ENCODE measurements at regions not wholly inside any gene's neighbourhood (a gene's known extent, or its start where the extent isn't known, plus 50 kb on each side); places are given as distances from the start of the nearest gene placed in this dataset.

- H3K9ac ChIP-seq, result no peak overlapping the region
- no peak overlapping the region for H3K4me2 ChIP-seq (ENCODE audit: low read length)
- no peak for TF ChIP-seq CTCF (IDR thresholded peaks at IDR 0.05)
- no peak overlapping the region for H3K4me3 ChIP-seq (ENCODE audit: low read depth, low read length)
- H3K9me3 ChIP-seq (ENCODE audit: control insufficient read depth, low read length), result no peaks in the 10 kb centered on the region
- no peaks in the 10 kb centered on the region for H3K27me3 ChIP-seq (ENCODE audit: control insufficient read depth, insufficient read depth, low read length)
- H3K79me2 ChIP-seq, result no peaks in the 10 kb centered on the region
- H3K36me3 ChIP-seq (ENCODE audit: control insufficient read depth, insufficient read depth, low read length), result no peaks in the 10 kb centered on the region
- H3K27ac ChIP-seq, result no peak overlapping the region
- no peak overlapping the region for H2AFZ ChIP-seq
- H3K4me1 ChIP-seq, result no peaks in the 10 kb centered on the region
Measured at GRCh38 chr4:30801876-30802275, 81.7 kb downstream of the PCDH7 start.

- H3K79me2 ChIP-seq, result no peaks in the 10 kb centered on the region
- no peaks in the 10 kb centered on the region for H3K9me3 ChIP-seq (ENCODE audit: control insufficient read depth, low read length)
- H3K36me3 ChIP-seq (ENCODE audit: control insufficient read depth, insufficient read depth, low read length), result no peaks in the 10 kb centered on the region
- H3K27me3 ChIP-seq (ENCODE audit: control insufficient read depth, insufficient read depth, low read length), result no peaks in the 10 kb centered on the region
- H3K4me2 ChIP-seq (ENCODE audit: low read length), result no peak overlapping the region
- no peak overlapping the region for H3K9ac ChIP-seq
- no peak overlapping the region for H2AFZ ChIP-seq
- H3K27ac ChIP-seq, result no peak overlapping the region
- TF ChIP-seq CTCF (IDR thresholded peaks at IDR 0.05), result no peak
- no peak overlapping the region for H3K4me3 ChIP-seq (ENCODE audit: low read depth, low read length)
- no peaks in the 10 kb centered on the region for H3K4me1 ChIP-seq
Measured at GRCh38 chr4:30802622-30803323, 82.6 kb downstream of the PCDH7 start.

- no peak for TF ChIP-seq CTCF (IDR thresholded peaks at IDR 0.05)
- Histone ChIP-seq H2AFZ (no peak overlapping the region), H3K4me2 (ENCODE audit: low read length) (no peak overlapping the region), H3K27ac (no peak overlapping the region), H3K79me2 (no peaks in the 10 kb centered on the region), H3K27me3 (ENCODE audit: control insufficient read depth, insufficient read depth, low read length) (no peaks in the 10 kb centered on the region), H3K4me3 (ENCODE audit: low read depth, low read length) (no peak overlapping the region), H3K9me3 (ENCODE audit: control insufficient read depth, low read length) (no peaks in the 10 kb centered on the region), H3K9ac (no peak overlapping the region), H3K4me1 (no peaks in the 10 kb centered on the region), H3K36me3 (ENCODE audit: control insufficient read depth, insufficient read depth, low read length) (no peaks in the 10 kb centered on the region)
Measured at GRCh38 chr4:30808276-30808675, 88.1 kb downstream of the PCDH7 start.

DNA sequence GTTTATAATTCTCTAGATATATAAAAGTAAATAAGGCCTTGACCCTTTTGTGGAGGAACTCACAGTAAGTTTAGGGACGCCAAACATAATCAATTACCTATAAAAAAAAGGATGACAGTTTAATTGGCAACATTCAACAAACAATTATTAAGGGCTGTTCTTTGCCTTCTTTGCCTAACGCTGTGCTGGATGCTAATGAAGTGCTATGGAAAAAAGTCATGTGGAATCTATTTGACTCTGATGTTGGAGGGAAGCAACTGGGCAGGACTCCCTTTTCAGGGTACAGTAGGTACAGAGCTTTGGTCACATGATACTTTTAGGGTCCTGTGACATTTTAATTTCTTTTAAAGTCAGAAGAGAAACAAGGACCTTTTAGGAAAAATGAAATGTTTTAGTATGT is 91.1 kb downstream of the PCDH7 start:
- no peak for TF ChIP-seq CTCF (IDR thresholded peaks at IDR 0.05)
- Histone ChIP-seq H3K36me3 (ENCODE audit: control insufficient read depth, insufficient read depth, low read length) (no peaks in the 10 kb centered on the region), H3K4me2 (ENCODE audit: low read length) (no peak overlapping the region), H2AFZ (no peak overlapping the region), H3K27ac (no peak overlapping the region), H3K4me3 (ENCODE audit: low read depth, low read length) (no peak overlapping the region), H3K4me1 (no peaks in the 10 kb centered on the region), H3K27me3 (ENCODE audit: control insufficient read depth, insufficient read depth, low read length) (no peaks in the 10 kb centered on the region), H3K9ac (no peak overlapping the region), H3K79me2 (no peaks in the 10 kb centered on the region), H3K9me3 (ENCODE audit: control insufficient read depth, low read length) (no peaks in the 10 kb centered on the region)

DNA sequence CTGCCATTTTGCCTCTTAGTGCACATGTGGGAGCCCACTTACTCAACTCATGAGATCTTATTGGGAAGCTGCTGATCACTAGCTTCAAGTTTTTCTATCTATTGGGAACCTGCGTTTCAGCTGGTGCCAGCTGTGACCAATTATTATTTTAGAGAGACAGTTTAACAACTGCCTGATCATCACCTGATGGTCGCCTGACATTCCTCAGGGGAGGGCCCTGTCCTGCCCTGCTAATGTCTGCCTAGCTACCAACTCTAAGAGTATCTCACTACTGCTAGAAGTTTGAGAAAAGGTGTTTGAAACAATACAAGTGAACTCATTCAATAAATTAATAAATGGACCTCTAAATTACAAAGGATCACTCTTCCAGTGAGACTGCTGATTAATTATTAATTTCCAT is 95.5 kb downstream of the PCDH7 start:
- Histone ChIP-seq H3K4me2 (ENCODE audit: low read length) (no peak overlapping the region), H3K79me2 (no peaks in the 10 kb centered on the region), H3K9me3 (ENCODE audit: control insufficient read depth, low read length) (no peaks in the 10 kb centered on the region), H3K9ac (no peak overlapping the region), H2AFZ (no peak overlapping the region), H3K36me3 (ENCODE audit: control insufficient read depth, insufficient read depth, low read length) (no peaks in the 10 kb centered on the region), H3K27ac (no peak overlapping the region), H3K4me1 (no peaks in the 10 kb centered on the region), H3K27me3 (ENCODE audit: control insufficient read depth, insufficient read depth, low read length) (no peaks in the 10 kb centered on the region), H3K4me3 (ENCODE audit: low read depth, low read length) (no peak overlapping the region)
- TF ChIP-seq CTCF (IDR thresholded peaks at IDR 0.05), result no peak
